ENCODE measurements at regions not wholly inside any gene's neighbourhood (a gene's known extent, or its start where the extent isn't known, plus 50 kb on each side); places are given as distances from the start of the nearest gene placed in this dataset.

- Mint-ChIP-seq H3K27ac (no peak overlapping the region), H3K27me3 (ENCODE audit: low read depth) (no peaks in the 10 kb centered on the region), H3K9me3 (peaks cover 6% of the 10 kb centered on the region), H3K36me3 (ENCODE audit: low read depth) (no peaks in the 10 kb centered on the region), H3K4me1 (ENCODE audit: low read depth) (no peaks in the 10 kb centered on the region), H3K4me3 (no peak overlapping the region)
These were observed 70.9 kb upstream of the HAAO start for GRCh38 chr2:42863320-42863719.

GRCh38 chr2:42862669-42863185, 70.3 kb upstream of the HAAO start:
- H3K4me3 Mint-ChIP-seq: no peak overlapping the region
- no peaks in the 10 kb centered on the region for H3K4me1 Mint-ChIP-seq (ENCODE audit: low read depth)
- no peak overlapping the region for H3K27ac Mint-ChIP-seq
- H3K36me3 Mint-ChIP-seq (ENCODE audit: low read depth): no peaks in the 10 kb centered on the region
- peaks cover 1% of the 10 kb centered on the region for H3K9me3 Mint-ChIP-seq
- H3K27me3 Mint-ChIP-seq (ENCODE audit: low read depth): no peaks in the 10 kb centered on the region

DNA sequence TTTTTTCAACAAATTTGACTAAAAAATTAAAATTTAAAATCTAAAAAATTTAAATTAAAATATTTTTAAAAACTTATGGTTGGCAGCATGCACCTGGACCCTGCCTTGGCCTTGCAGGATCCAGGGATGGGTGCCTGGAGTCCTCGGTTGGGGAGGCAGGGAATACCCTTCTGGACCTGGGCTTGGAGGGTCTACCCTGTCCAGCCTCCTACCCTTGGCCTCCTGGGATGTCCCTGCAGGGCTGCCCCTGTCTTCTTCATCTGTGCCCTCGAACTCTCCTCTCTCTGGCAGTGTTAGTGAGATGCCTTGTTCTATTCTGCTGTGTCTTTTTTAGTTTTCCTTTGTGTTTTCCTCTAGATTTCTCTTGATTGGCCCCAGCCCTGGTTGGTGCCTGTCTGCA, 68.9 kb upstream of the HAAO start:
- H3K9me3 Mint-ChIP-seq: no peaks in the 10 kb centered on the region
- no peaks in the 10 kb centered on the region for H3K4me1 Mint-ChIP-seq (ENCODE audit: low read depth)
- no peaks in the 10 kb centered on the region for H3K27me3 Mint-ChIP-seq (ENCODE audit: low read depth)
- H3K4me3 Mint-ChIP-seq: no peak overlapping the region
- H3K36me3 Mint-ChIP-seq (ENCODE audit: low read depth): no peaks in the 10 kb centered on the region
- H3K27ac Mint-ChIP-seq: no peak overlapping the region

- no peaks in the 10 kb centered on the region for H3K4me1 Mint-ChIP-seq (ENCODE audit: low read depth)
- no peaks in the 10 kb centered on the region for H3K36me3 Mint-ChIP-seq (ENCODE audit: low read depth)
- no peak overlapping the region for H3K27ac Mint-ChIP-seq
- no peaks in the 10 kb centered on the region for H3K27me3 Mint-ChIP-seq (ENCODE audit: low read depth)
- no peak overlapping the region for H3K4me3 Mint-ChIP-seq
- no peaks in the 10 kb centered on the region for H3K9me3 Mint-ChIP-seq
These were observed 68.1 kb upstream of the HAAO start for GRCh38 chr2:42860319-42861094.

GRCh38 chr2:42859791-42860190, 67.4 kb upstream of the HAAO start:
- no peaks in the 10 kb centered on the region for H3K36me3 Mint-ChIP-seq (ENCODE audit: low read depth)
- H3K4me1 Mint-ChIP-seq (ENCODE audit: low read depth): no peaks in the 10 kb centered on the region
- H3K4me3 Mint-ChIP-seq: no peak overlapping the region
- H3K9me3 Mint-ChIP-seq: no peaks in the 10 kb centered on the region
- no peaks in the 10 kb centered on the region for H3K27me3 Mint-ChIP-seq (ENCODE audit: low read depth)
- no peak overlapping the region for H3K27ac Mint-ChIP-seq

DNA sequence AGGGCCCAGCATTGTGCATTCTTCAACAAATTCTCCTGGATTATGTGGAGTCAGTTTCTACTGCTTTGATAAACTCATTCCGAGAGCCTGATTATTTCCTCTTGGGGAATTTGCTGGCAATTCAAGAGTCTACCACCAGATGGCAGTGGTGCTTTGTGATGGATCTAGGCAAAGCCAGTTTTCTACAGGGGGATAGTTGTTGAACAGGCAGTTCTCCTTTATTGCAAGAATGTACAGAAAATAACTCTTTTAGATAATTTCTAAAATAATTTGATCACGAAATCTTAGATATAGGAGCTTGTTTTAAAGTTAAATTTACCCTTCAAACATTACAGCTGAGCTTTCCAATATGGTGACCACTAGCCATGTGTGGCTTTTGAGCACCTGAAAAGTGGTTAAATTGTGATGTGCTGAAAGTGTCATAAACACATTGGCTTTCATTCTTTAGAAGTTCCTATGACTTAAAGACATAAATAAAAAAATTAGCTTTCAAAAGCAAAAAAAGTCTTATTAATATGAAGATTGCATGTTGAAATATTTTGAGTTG, 66.7 kb upstream of the HAAO start:
- no peaks in the 10 kb centered on the region for H3K4me1 Mint-ChIP-seq (ENCODE audit: low read depth)
- H3K4me3 Mint-ChIP-seq: no peak overlapping the region
- no peak overlapping the region for H3K27ac Mint-ChIP-seq
- no peaks in the 10 kb centered on the region for H3K36me3 Mint-ChIP-seq (ENCODE audit: low read depth)
- no peaks in the 10 kb centered on the region for H3K9me3 Mint-ChIP-seq
- H3K27me3 Mint-ChIP-seq (ENCODE audit: low read depth): no peaks in the 10 kb centered on the region

DNA sequence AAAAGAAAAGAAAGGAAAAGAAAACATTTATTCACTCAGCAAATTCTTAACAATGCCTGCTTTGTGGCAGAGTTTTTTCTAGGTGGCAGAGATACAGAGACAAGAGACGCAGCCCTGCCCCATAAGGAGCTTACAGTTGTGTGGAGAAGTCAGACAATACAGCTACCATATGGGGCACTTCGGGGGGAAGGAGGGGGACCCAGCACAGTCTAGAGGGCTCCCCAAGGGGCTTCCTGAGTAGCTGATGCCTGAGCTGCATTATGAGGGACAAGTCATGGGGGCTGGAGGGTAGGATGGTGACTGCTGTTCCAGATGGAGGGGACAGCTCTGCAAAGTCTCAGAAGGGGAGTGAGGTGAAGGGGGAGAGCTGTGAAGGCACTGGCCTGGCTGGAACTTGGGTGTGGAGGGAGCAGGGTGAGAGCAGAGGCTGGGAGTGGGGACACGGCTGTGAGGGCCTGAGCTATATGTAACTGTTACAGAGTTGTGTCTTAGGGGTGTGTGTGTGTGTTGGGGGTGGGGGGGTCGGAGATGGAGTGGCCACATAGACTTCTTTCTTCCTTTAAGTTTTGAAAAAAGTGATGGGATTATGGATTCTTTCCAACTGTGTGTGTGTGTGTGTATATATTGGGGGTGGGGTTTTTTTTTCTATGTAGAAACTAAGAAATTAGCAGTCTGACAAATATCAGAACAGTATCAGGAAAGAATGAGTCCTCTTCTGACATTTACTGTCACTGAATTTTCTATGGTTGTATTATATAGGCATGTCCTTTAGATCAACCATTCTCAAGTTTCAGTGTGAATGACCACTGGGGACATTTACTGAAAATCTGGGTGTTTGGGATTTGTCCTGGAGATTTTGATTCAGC, 66.0 kb upstream of the HAAO start:
- no peak overlapping the region for H3K4me3 Mint-ChIP-seq
- H3K4me1 Mint-ChIP-seq (ENCODE audit: low read depth): no peaks in the 10 kb centered on the region
- no peaks in the 10 kb centered on the region for H3K9me3 Mint-ChIP-seq
- H3K27me3 Mint-ChIP-seq (ENCODE audit: low read depth): no peaks in the 10 kb centered on the region
- no peaks in the 10 kb centered on the region for H3K36me3 Mint-ChIP-seq (ENCODE audit: low read depth)
- H3K27ac Mint-ChIP-seq: no peak overlapping the region

DNA sequence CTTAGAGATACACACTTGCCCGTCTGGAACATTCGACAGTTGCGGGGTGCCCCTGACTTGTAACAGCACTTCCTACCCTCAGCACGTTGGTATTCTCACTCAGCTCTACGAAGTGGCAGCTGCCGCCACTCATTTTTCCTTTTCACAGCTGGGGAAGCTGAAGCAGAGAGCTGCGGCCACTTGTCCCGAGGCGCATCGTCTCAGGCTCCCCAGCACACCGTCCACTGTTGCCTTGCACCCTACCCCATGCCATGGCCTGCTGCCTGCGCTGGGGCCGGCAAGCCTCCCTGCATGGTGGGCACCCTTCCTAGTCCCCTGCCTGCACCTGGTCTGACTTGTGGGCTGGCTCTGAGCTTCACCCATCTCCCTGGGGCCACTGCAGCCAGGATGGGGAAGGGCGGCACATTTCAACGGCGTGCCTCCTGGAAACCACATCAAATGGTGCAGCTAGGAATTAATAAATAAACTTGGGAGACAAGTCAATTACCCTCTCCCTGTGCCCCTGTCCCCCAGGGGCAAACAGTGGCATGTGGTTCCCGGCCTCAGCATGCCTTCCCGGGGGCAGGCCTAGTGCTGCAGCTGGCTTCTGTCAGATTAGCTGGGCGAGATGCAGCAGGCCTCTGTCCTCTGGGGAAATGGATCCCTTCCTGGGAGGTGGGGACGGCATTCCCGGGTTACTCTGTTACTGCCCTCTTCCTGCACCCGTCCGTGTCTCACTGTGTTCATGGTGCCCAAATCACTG, 64.7 kb upstream of the HAAO start:
- no peaks in the 10 kb centered on the region for H3K4me1 Mint-ChIP-seq (ENCODE audit: low read depth)
- H3K4me3 Mint-ChIP-seq: no peak overlapping the region
- no peaks in the 10 kb centered on the region for H3K36me3 Mint-ChIP-seq (ENCODE audit: low read depth)
- H3K9me3 Mint-ChIP-seq: no peaks in the 10 kb centered on the region
- no peak overlapping the region for H3K27ac Mint-ChIP-seq
- no peaks in the 10 kb centered on the region for H3K27me3 Mint-ChIP-seq (ENCODE audit: low read depth)

DNA sequence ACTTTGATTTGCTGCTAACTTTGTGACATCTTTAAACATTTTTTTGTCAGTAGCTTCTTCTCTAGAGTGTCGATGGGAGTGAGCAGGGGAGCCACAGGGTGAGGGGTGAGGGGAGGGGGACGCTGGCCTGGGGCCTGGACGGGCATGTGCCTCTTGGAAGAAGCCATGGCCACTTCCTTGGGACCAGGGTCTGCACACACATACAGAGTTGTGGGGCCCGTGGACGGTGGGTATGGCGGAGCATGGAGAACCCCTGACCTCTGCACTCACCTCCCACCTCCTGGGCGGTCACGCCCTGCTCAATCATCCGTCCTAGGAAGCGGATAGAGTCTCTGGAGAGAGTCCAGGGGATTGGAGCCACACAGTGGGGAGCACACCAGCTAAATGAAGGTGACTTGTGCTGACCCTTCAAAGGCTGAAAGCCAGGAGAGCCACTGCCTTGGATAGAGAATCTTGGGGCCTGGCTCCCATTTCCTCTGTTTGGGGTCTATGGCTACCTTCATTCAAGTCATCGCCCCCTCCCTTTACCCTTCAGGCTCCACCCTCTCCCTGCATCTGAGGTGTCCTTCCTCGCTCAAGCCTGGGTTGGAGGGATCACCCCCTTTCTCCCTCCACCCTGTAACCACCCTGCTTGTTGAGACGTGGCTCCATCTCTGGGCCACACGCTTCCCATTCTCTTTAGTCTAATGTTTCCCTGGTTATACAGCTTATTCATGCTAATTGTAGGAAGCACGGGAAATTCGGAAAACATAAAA, 63.9 kb upstream of the HAAO start:
- Mint-ChIP-seq H3K9me3 (no peaks in the 10 kb centered on the region), H3K36me3 (ENCODE audit: low read depth) (no peaks in the 10 kb centered on the region), H3K27ac (no peak overlapping the region), H3K4me1 (ENCODE audit: low read depth) (no peaks in the 10 kb centered on the region), H3K27me3 (ENCODE audit: low read depth) (no peaks in the 10 kb centered on the region), H3K4me3 (no peak overlapping the region)

DNA sequence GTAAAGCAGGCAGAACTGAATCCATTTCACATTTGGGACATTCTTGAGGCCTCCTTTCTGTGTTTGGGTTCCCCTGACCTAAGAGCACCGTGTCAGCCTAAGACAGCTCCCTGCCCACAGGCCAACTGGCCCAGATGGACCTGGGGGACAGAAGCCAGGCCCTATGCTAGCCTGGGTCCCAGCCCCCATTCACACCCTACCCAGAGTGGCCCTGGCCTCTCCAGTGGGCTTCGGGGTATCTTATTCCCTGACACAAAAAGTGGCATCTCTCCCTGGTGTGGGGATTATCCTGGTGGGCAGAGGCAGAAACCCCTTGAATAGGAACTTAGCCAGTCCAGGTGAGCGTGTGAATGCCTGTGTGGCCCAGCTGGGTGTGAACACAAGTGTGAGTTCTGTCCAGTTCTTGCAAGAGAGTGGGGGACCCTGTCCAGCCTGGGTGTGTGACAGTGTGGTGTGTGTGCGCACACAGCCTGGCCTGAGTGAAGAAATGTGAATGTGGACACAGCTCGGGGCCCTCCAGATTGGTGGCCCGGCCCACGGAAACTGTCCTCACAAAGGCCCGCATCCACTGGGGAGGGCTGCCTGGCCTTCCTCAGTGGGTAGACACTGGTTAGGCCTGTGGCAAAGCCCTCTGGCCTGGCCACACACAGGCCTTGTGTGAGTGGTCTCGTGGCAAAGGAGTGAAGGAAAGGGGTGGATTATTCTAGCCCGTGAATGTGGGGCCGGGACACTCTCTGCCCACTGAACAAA, 63.0 kb upstream of the HAAO start:
- H3K4me1 Mint-ChIP-seq (ENCODE audit: low read depth): no peaks in the 10 kb centered on the region
- H3K4me3 Mint-ChIP-seq: no peak overlapping the region
- no peaks in the 10 kb centered on the region for H3K27me3 Mint-ChIP-seq (ENCODE audit: low read depth)
- H3K9me3 Mint-ChIP-seq: no peaks in the 10 kb centered on the region
- no peak overlapping the region for H3K27ac Mint-ChIP-seq
- no peaks in the 10 kb centered on the region for H3K36me3 Mint-ChIP-seq (ENCODE audit: low read depth)

- H3K36me3 Mint-ChIP-seq (ENCODE audit: low read depth): no peaks in the 10 kb centered on the region
- no peaks in the 10 kb centered on the region for H3K9me3 Mint-ChIP-seq
These were observed 61.9 kb upstream of the HAAO start for GRCh38 chr2:42854207-42854818.

GRCh38 chr2:42853549-42854206, 61.3 kb upstream of the HAAO start:
- Mint-ChIP-seq H3K27me3 (ENCODE audit: low read depth) (no peaks in the 10 kb centered on the region), H3K4me3 (no peak overlapping the region), H3K9me3 (no peaks in the 10 kb centered on the region), H3K36me3 (ENCODE audit: low read depth) (no peaks in the 10 kb centered on the region), H3K4me1 (ENCODE audit: low read depth) (no peaks in the 10 kb centered on the region), H3K27ac (no peak overlapping the region)

More at GRCh38 chr2:42854207-42854818, 61.9 kb upstream of the HAAO start:
- Mint-ChIP-seq H3K4me3 (no peak overlapping the region), H3K27me3 (ENCODE audit: low read depth) (no peaks in the 10 kb centered on the region), H3K4me1 (ENCODE audit: low read depth) (no peaks in the 10 kb centered on the region), H3K27ac (no peak overlapping the region)

Data from T-helper 1 cell treated with Interleukin-12 subunit alpha and Interleukin-12 subunit beta and Interleukin-4 antibody, amounts not matched to agents 30 μg/mL and 1 μg/mL, for 36 hours (primary cell).